ENCODE measurements at regions not wholly inside any gene's neighbourhood (a gene's known extent, or its start where the extent isn't known, plus 50 kb on each side); places are given as distances from the start of the nearest gene placed in this dataset.

- no peak for DNase-seq
These were observed 98.2 kb upstream of the SOX9 start for GRCh38 chr17:72022328-72023275.

GRCh38 chr17:72024457-72024856 lies 96.4 kb upstream of the SOX9 start:
- DNase-seq, result no peak

- DNase-seq, result no peak
These were observed 95.7 kb upstream of the SOX9 start for GRCh38 chr17:72025113-72025512.

- no peak for DNase-seq
These were observed 90.5 kb upstream of the SOX9 start for GRCh38 chr17:72030067-72030899.

GRCh38 chr17:72031219-72031884 lies 89.5 kb upstream of the SOX9 start:
- DNase-seq, result no peak

- DNase-seq, result no peak
These were observed 87.5 kb upstream of the SOX9 start for GRCh38 chr17:72033334-72033733.

GRCh38 chr17:72034000-72034399 lies 86.8 kb upstream of the SOX9 start:
- DNase-seq, result no peak

GRCh38 chr17:72038427-72038826 lies 82.4 kb upstream of the SOX9 start:
- DNase-seq, result no peak

- no peak for DNase-seq
These were observed 81.3 kb upstream of the SOX9 start for GRCh38 chr17:72039490-72039889.

GRCh38 chr17:72046178-72046577 lies 74.6 kb upstream of the SOX9 start:
- DNase-seq, result no peak

- DNase-seq, result no peak
These were observed 73.9 kb upstream of the SOX9 start for GRCh38 chr17:72046643-72047612.

- DNase-seq, result no peak
These were observed 70.9 kb upstream of the SOX9 start for GRCh38 chr17:72049914-72050313.

- no peak for DNase-seq
These were observed 67.8 kb upstream of the SOX9 start for GRCh38 chr17:72053036-72053435.

- peak; percentile 2 for DNase-seq
These were observed 67.4 kb upstream of the SOX9 start for GRCh38 chr17:72053449-72053848.

- DNase-seq, result no peak
These were observed 64.7 kb upstream of the SOX9 start for GRCh38 chr17:72056155-72056554.

- no peak for DNase-seq
These were observed 64.0 kb upstream of the SOX9 start for GRCh38 chr17:72056727-72057290.

GRCh38 chr17:72060084-72060483 lies 60.7 kb upstream of the SOX9 start:
- no peak for DNase-seq

GRCh38 chr17:72063262-72063661 lies 57.6 kb upstream of the SOX9 start:
- no peak for DNase-seq

GRCh38 chr17:72063756-72064450 lies 56.9 kb upstream of the SOX9 start:
- no peak for DNase-seq

GRCh38 chr17:72064606-72065193 lies 56.1 kb upstream of the SOX9 start:
- no peak for DNase-seq

GRCh38 chr17:72065556-72065955 lies 55.3 kb upstream of the SOX9 start:
- no peak for DNase-seq

All from NCI-H2171 (cell line).